SK-N-SH (cell line): ENCODE measurements at regions not wholly inside any gene's neighbourhood (a gene's known extent, or its start where the extent isn't known, plus 50 kb on each side); places are given as distances from the start of the nearest gene placed in this dataset.
"Not testable (repeated sequence)": the region's sequence is repeated elsewhere in the genome, so short reads cannot be mapped to it uniquely, and the experiment has no call there.

Experiments
- CTCF ChIA-PET: fragments of 300-600, 350-600 bp; formaldehyde crosslinking; extraction: SDS; loops from one replicate; lab custom pipeline; 2021; lab: Yijun Ruan, JAX
- POLR2A ChIA-PET: fragments of 350-600 bp; sonication (Branson Sonifier 250); formaldehyde crosslinking; extraction: SDS; loops from one replicate; lab custom pipeline; 2020; ENCODE audit warnings: antibody characterized with exemption, inconsistent platforms; lab: Yijun Ruan, JAX
- DNase-seq: peaks from one replicate; pipeline ENCODE4 v3.0.0; 2012
- H2AFZ ChIP-seq: fragments of 200-600 bp; sonication (generic); 2 replicates; pipeline ENCODE4 v1.8.1; 2016; ENCODE audit warnings: antibody characterized with exemption, mild to moderate bottlenecking, low read depth
- H3F3A ChIP-seq: fragments of 200-600 bp; sonication (generic); replicated peaks from 2 replicates; pipeline ENCODE3; 2016; ENCODE audit warnings: antibody characterized with exemption, mild to moderate bottlenecking; ENCODE audit not compliant: insufficient read depth
- H3K27ac ChIP-seq, 2 experiments: fragments of 200-500 bp in 1 of 2; fragments of 200-600 bp in 1 of 2; sonication (Bioruptor generic) in 1 of 2; sonication (generic), shearing (Covaris generic) in 1 of 2; 2 replicates each; pipeline versions ENCODE4 v1.5.1 to v1.6.1; 2014 to 2016; ENCODE audit warnings: low read depth in 2 of 2, inconsistent platforms in 1 of 2, low read length in 1 of 2, mild to moderate bottlenecking in 1 of 2, mixed read lengths in 1 of 2
- H3K27me3 ChIP-seq: fragments of 200-600 bp; sonication (generic), shearing (Covaris generic); 2 replicates; pipeline ENCODE4 v1.6.1; 2016; ENCODE audit warnings: mixed run types; ENCODE audit not compliant: insufficient read depth
- H3K36me3 ChIP-seq, 2 experiments: fragments of 200-500 bp in 1 of 2; fragments of 200-600 bp in 1 of 2; sonication (Bioruptor generic) in 1 of 2; sonication (generic) in 1 of 2; replicated peaks in 1 of 2; 2 replicates each; pipeline versions ENCODE3 to v1.5.1; 2014 to 2016; ENCODE audit warnings: low read length in 1 of 2, mild to moderate bottlenecking in 1 of 2; ENCODE audit not compliant: insufficient read depth in 2 of 2, control insufficient read depth in 1 of 2
- H3K4me1 ChIP-seq, 2 experiments: fragments of 200-500 bp in 1 of 2; fragments of 200-600 bp in 1 of 2; sonication (Bioruptor generic) in 1 of 2; sonication (generic), shearing (Covaris generic) in 1 of 2; 2 replicates each; pipeline versions ENCODE4 v1.5.1 to v1.6.1; 2014 to 2016; ENCODE audit warnings: low read depth in 1 of 2, low read length in 1 of 2, mixed run types in 1 of 2; ENCODE audit not compliant: insufficient read depth in 2 of 2, control insufficient read depth in 1 of 2
- H3K4me2 ChIP-seq: fragments of 200-600 bp; sonication (generic), shearing (Covaris generic); 2 replicates; pipeline ENCODE4 v1.6.1; 2017; ENCODE audit warnings: mixed run types
- H3K4me3 ChIP-seq, 2 experiments: fragments of 200-500 bp in 1 of 2; fragments of 200-600 bp in 1 of 2; sonication (Bioruptor generic) in 1 of 2; sonication (generic), shearing (Covaris generic) in 1 of 2; 2 replicates each; pipeline versions ENCODE4 v1.5.1 to v1.8.1; 2014 to 2016; ENCODE audit warnings: low read depth in 2 of 2, inconsistent platforms in 1 of 2, low read length in 1 of 2, mild to moderate bottlenecking in 1 of 2, mixed read lengths in 1 of 2, moderate library complexity in 1 of 2
- H3K79me2 ChIP-seq: fragments of 200-600 bp; sonication (generic); 2 replicates; pipeline ENCODE4 v1.8.1; 2017; ENCODE audit warnings: mild to moderate bottlenecking; ENCODE audit not compliant: insufficient read depth
- H3K9ac ChIP-seq: fragments of 200-600 bp; sonication (generic); 2 replicates; pipeline ENCODE4 v1.6.1; 2017; ENCODE audit warnings: mixed run types
- H3K9me2 ChIP-seq: fragments of 200-600 bp; sonication (generic); 2 replicates; pipeline ENCODE4 v1.6.1; 2017; ENCODE audit warnings: mixed run types
- H3K9me3 ChIP-seq: fragments of 200-600 bp; sonication (generic); 2 replicates; pipeline ENCODE4 v1.6.1; 2017; ENCODE audit warnings: mixed run types, mild to moderate bottlenecking, moderate library complexity
- H4K20me1 ChIP-seq: fragments of 200-600 bp; sonication (generic); 2 replicates; pipeline ENCODE4 v1.6.1; 2017; ENCODE audit warnings: mild to moderate bottlenecking, mixed run types; ENCODE audit not compliant: insufficient read depth
- NRF1 ChIP-seq: IDR thresholded peaks from 2 replicates; pipeline ENCODE4 v1.6.1; 2012; ENCODE audit warnings: low read depth, mild to moderate bottlenecking, low read length
- WGBS: methylation state at CpG from one replicate; pipeline ENCODE4 v1.1.6; 2017; ENCODE audit warnings: low lambda C conversion rate; 5-methylcytosine and 5-hydroxymethylcytosine counted together

DNA sequence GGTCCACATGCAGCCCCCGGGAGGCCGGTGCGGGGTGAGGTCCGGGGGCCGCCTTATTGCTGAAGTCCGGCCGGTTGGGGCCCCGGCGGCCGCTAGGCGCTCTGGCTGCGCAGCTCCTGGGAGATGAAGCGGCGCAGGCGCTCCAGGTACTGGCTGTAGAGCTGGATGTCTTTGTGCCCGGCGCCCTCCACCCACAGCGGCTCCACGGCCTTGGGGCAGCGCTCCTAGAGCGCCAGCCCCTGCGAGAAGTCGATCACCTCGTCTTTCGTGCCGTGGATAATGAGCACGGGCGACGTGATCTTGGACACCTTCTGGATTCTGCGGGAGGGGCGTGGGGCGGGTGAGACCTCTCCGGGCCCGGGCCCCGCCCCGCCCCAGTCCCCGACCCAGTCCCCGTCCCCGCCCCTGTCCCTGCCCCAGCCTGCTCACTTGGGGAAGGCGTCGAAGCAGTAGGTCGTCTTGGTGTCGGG lies 76.3 kb downstream of the GOLGA8F start:
- peak; percentile 34; the same call in 1 of the 2 replicates for TF ChIP-seq NRF1
- H3K4me2 ChIP-seq: not testable (repeated sequence)
- no CpG with 5 or more reads among the region's 43 CpGs for WGBS

More for the DNA sequence above, 76.3 kb downstream of the GOLGA8F start:
- H3K79me2 ChIP-seq, H3K9me3 ChIP-seq, H3K27ac ChIP-seq, H3K9me2 ChIP-seq, H3K9ac ChIP-seq, H3K36me3 ChIP-seq, CTCF ChIA-PET, H4K20me1 ChIP-seq, H3F3A ChIP-seq, POLR2A ChIA-PET, H2AFZ ChIP-seq: not testable (repeated sequence)
- H3K4me1 ChIP-seq: peaks cover 0 to 15% of the 10 kb centered on the region in 2 experiments; a peak in 2 of 4 replicates
- peak; percentile 60 for DNase-seq
- peaks cover 17% of the 10 kb centered on the region for H3K27me3 ChIP-seq
- peak overlapping the region in 1 of 2 experiments; percentile 29; a peak in 2 of 4 replicates for H3K4me3 ChIP-seq
